ENCODE measurements at regions not wholly inside any gene's neighbourhood (a gene's known extent, or its start where the extent isn't known, plus 50 kb on each side); places are given as distances from the start of the nearest gene placed in this dataset.

- no peak for ATAC-seq
- 100% methylated on average over 1 of the region's 1 CpG for WGBS, 2 donors (ENCODE audit: low coverage in 1 of 2)
- Histone ChIP-seq H3K4me1 (no peaks in the 10 kb centered on the region), H3K36me3 (no peaks in the 10 kb centered on the region), H3K4me3 (no peak overlapping the region), H3K27me3 (no peaks in the 10 kb centered on the region), H3K27ac (no peak overlapping the region), H3K9me3 (no peaks in the 10 kb centered on the region)
- TF ChIP-seq CTCF (IDR thresholded peaks at IDR 0.05) (no peak), POLR2AphosphoS5 (IDR thresholded peaks at IDR 0.05) (no peak), POLR2A (IDR thresholded peaks at IDR 0.05) (no peak), EP300 (IDR thresholded peaks at IDR 0.05) (no peak)
Observed at GRCh38 chr12:89985935-89986334, 277.3 kb upstream of the ATP2B1 start.

GRCh38 chr12:89984846-89985245, 276.2 kb upstream of the ATP2B1 start:
- Histone ChIP-seq H3K9me3 (no peaks in the 10 kb centered on the region), H3K36me3 (no peaks in the 10 kb centered on the region), H3K27ac (no peak overlapping the region), H3K27me3 (no peaks in the 10 kb centered on the region), H3K4me3 (no peak overlapping the region), H3K4me1 (no peaks in the 10 kb centered on the region)
- no peak for TF ChIP-seq EP300 (IDR thresholded peaks at IDR 0.05)
- no peak for TF ChIP-seq POLR2AphosphoS5 (IDR thresholded peaks at IDR 0.05)
- TF ChIP-seq POLR2A (IDR thresholded peaks at IDR 0.05) = no peak
- no peak for TF ChIP-seq CTCF (IDR thresholded peaks at IDR 0.05)
- 93 to 97% methylated on average over 3 to 8 of the region's 8 CpGs for WGBS, 2 donors (ENCODE audit: low coverage in 1 of 2)
- ATAC-seq = no peak

GRCh38 chr12:89983622-89984021, 275.0 kb upstream of the ATP2B1 start:
- TF ChIP-seq CTCF (IDR thresholded peaks at IDR 0.05) (no peak), POLR2AphosphoS5 (IDR thresholded peaks at IDR 0.05) (no peak), EP300 (IDR thresholded peaks at IDR 0.05) (no peak), POLR2A (IDR thresholded peaks at IDR 0.05) (no peak)
- Histone ChIP-seq H3K4me3 (no peak overlapping the region), H3K36me3 (no peaks in the 10 kb centered on the region), H3K9me3 (no peaks in the 10 kb centered on the region), H3K27me3 (no peaks in the 10 kb centered on the region), H3K4me1 (no peaks in the 10 kb centered on the region), H3K27ac (no peak overlapping the region)
- ATAC-seq = no peak
- 89 to 93% methylated on average over 1 of the region's 1 CpG for WGBS, 2 donors (ENCODE audit: low coverage in 1 of 2)

GRCh38 chr12:89980236-89980635, 271.6 kb upstream of the ATP2B1 start:
- no peaks in the 10 kb centered on the region for H3K27me3 ChIP-seq
- H3K27ac ChIP-seq = no peak overlapping the region
- no peaks in the 10 kb centered on the region for H3K36me3 ChIP-seq
- no peaks in the 10 kb centered on the region for H3K9me3 ChIP-seq
- ATAC-seq = peak; percentile 80
- peaks cover 0 to 9% (median 3%) of the 10 kb centered on the region in 3 donors for H3K4me1 ChIP-seq
- H3K4me3 ChIP-seq = no peak overlapping the region
- TF ChIP-seq CTCF (IDR thresholded peaks at IDR 0.05) = no peak
- no peak for TF ChIP-seq POLR2A (IDR thresholded peaks at IDR 0.05)
- TF ChIP-seq POLR2AphosphoS5 (IDR thresholded peaks at IDR 0.05) = no peak
- no peak for TF ChIP-seq EP300 (IDR thresholded peaks at IDR 0.05)
- WGBS, 2 donors (ENCODE audit: low coverage in 1 of 2) = 77 to 86% methylated on average over 3 of the region's 3 CpGs

- H3K27ac ChIP-seq = no peak overlapping the region
- H3K4me3 ChIP-seq = no peak overlapping the region
- peaks cover 0 to 9% (median 3%) of the 10 kb centered on the region in 3 donors for H3K4me1 ChIP-seq
- 30 to 48% methylated on average over 9 to 10 of the region's 10 CpGs for WGBS, 2 donors (ENCODE audit: low coverage in 1 of 2)
- TF ChIP-seq POLR2AphosphoS5 (IDR thresholded peaks at IDR 0.05) (no peak), POLR2A (IDR thresholded peaks at IDR 0.05) (no peak), CTCF (IDR thresholded peaks at IDR 0.05) (no peak), EP300 (IDR thresholded peaks at IDR 0.05) (no peak)
- no peaks in the 10 kb centered on the region for H3K36me3 ChIP-seq
- ATAC-seq = no peak
- no peaks in the 10 kb centered on the region for H3K9me3 ChIP-seq
- H3K27me3 ChIP-seq = no peaks in the 10 kb centered on the region
Observed at GRCh38 chr12:89977405-89978085, 268.9 kb upstream of the ATP2B1 start.

All from gastroesophageal sphincter (tissue), 4 donors.